Keratinocyte (primary cell): ENCODE measurements at regions not wholly inside any gene's neighbourhood (a gene's known extent, or its start where the extent isn't known, plus 50 kb on each side); places are given as distances from the start of the nearest gene placed in this dataset.

Experiments used
- EZH2 ChIP-seq: IDR thresholded peaks from one replicate; pipeline ENCODE4 v1.6.1; 2012; ENCODE audit warnings: inconsistent platforms, mild to moderate bottlenecking, low read length, moderate library complexity
- TF ChIP-seq, protein P1 (sequence below), 3 experiments: IDR thresholded peaks in 1 of 3; conservative IDR thresholded peaks in 1 of 3; optimal IDR thresholded peaks in 1 of 3; 2 replicates in 2 of 3; 3 replicates in 1 of 3; pipeline versions ENCODE3 to v1.5.1; 2011; ENCODE audit warnings: low read length in 3 of 3, mild to moderate bottlenecking in 3 of 3, moderate library complexity in 2 of 3, control low read depth in 1 of 3, inconsistent platforms in 1 of 3; ENCODE audit not compliant: insufficient read depth in 2 of 3; ENCODE audit errors: extremely low read depth in 1 of 3

GRCh38 chr10:78553792-78554191 lies 515.0 kb upstream of the ZMIZ1 start:
- TF ChIP-seq, protein P1, sequence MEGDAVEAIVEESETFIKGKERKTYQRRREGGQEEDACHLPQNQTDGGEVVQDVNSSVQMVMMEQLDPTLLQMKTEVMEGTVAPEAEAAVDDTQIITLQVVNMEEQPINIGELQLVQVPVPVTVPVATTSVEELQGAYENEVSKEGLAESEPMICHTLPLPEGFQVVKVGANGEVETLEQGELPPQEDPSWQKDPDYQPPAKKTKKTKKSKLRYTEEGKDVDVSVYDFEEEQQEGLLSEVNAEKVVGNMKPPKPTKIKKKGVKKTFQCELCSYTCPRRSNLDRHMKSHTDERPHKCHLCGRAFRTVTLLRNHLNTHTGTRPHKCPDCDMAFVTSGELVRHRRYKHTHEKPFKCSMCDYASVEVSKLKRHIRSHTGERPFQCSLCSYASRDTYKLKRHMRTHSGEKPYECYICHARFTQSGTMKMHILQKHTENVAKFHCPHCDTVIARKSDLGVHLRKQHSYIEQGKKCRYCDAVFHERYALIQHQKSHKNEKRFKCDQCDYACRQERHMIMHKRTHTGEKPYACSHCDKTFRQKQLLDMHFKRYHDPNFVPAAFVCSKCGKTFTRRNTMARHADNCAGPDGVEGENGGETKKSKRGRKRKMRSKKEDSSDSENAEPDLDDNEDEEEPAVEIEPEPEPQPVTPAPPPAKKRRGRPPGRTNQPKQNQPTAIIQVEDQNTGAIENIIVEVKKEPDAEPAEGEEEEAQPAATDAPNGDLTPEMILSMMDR (optimal IDR thresholded peaks at IDR 0.05 in 1 of 3, IDR thresholded peaks at IDR 0.05 in 1 of 3, conservative IDR thresholded peaks at IDR 0.05 in 1 of 3; ENCODE audit: extremely low read depth in 1 of 3, insufficient read depth in 2 of 3, low read length in 3 of 3): no peak
- no peak for TF ChIP-seq EZH2
